Esophagus muscularis mucosa (tissue), 4 donors: ENCODE measurements at regions not wholly inside any gene's neighbourhood (a gene's known extent, or its start where the extent isn't known, plus 50 kb on each side); places are given as distances from the start of the nearest gene placed in this dataset.

Source experiments
- CTCF ChIP-seq, 3 experiments: fragments of 200-600 bp in 2 of 3; fragments of 450-650 bp in 1 of 3; sonication (generic) in 2 of 3; IDR thresholded peaks; one replicate each; pipeline ENCODE4 v1.5.1; 2017 to 2019; ENCODE audit warnings: antibody characterized with exemption in 3 of 3, mild to moderate bottlenecking in 2 of 3, moderate library complexity in 1 of 3
- EP300 ChIP-seq: sonication (generic); formaldehyde crosslinking; IDR thresholded peaks from one replicate; pipeline ENCODE4 v1.6.1; 2017; ENCODE audit warnings: antibody characterized with exemption
- POLR2A ChIP-seq: fragments of 450-650 bp; IDR thresholded peaks from one replicate; pipeline ENCODE4 v1.6.1; 2017; ENCODE audit warnings: antibody characterized with exemption, moderate library complexity, mild to moderate bottlenecking, low read depth
- POLR2AphosphoS5 ChIP-seq, 2 donors: sonication (generic); formaldehyde crosslinking; IDR thresholded peaks; one replicate each; pipeline ENCODE4 v1.6.1; 2017; ENCODE audit warnings: antibody characterized with exemption in 2 of 2

GRCh38 chr2:210861038-210861665 is 304.8 kb downstream of the CPS1 start:
- no peak for TF ChIP-seq CTCF (IDR thresholded peaks at IDR 0.05)
- no peak for TF ChIP-seq POLR2A
- TF ChIP-seq EP300, result no peak
- no peak for TF ChIP-seq POLR2AphosphoS5 (IDR thresholded peaks at IDR 0.05)
